GM19351 (cell line): ENCODE measurements at regions not wholly inside any gene's neighbourhood (a gene's known extent, or its start where the extent isn't known, plus 50 kb on each side); places are given as distances from the start of the nearest gene placed in this dataset.

Experiments
- ATAC-seq: cut with Tn5 transposase; IDR thresholded peaks from one replicate; pipeline ENCODE4 v1.9.1; 2021; ENCODE audit warnings: mild to moderate bottlenecking, moderate library complexity; ENCODE audit not compliant: unreplicated experiment

DNA sequence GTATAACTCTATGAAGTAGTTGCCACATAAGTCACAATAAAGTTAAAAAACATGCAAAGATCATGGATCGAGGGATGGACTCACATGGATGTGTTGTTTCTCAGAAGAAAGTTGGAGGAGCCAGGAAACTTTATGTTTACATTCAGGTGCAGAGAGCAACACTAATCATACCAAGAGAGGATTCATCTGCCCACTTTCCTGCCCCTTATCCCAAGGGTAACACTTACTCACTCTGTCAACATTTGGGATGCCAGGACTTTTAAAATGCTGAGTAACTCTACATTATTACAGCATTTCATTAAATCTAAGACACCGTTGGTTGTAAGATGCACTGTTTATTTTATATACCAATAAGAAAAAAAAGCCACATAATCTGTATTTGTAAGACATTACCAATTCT is 170.4 kb downstream of the KCNE4 start:
- ATAC-seq = no peak

DNA sequence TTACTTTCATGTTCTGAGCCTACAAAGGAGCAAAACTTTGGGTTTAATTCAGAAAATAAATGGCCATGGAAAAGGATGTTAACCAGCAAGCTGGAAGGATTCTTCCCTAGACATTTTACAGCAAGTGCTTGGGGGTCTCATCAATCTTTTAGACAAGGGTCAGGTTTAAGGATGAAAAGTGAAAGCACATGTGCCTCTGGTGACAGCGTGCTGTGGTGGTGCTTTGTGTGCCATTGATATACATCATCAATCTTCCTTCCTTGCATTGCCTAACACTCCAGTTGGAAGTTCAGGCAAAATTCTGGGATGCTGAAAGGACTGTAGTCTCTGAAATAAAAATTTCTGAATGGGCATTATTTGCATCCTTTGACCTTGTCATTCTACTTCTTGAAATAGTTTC is 171.2 kb downstream of the KCNE4 start:
- ATAC-seq = no peak

DNA sequence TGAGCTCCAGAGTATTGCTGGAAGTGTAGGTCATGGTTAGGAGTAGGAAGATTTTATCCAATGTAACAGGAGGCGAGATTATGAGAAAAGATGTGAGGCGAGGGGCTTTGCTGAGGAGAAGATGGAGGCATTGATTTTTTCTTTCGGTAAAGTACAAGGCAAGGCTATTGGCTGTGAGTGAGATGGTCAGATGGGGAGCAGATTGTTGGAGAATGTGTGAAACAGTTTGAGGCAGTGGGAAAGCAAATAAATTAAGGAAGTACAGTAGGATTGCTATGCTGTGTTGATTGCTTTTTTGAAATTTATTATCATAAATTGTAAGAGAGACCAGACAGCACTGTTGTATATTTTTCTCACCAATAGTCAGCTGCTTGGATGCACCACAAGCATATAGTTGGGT is 173.3 kb downstream of the KCNE4 start:
- ATAC-seq = no peak

DNA sequence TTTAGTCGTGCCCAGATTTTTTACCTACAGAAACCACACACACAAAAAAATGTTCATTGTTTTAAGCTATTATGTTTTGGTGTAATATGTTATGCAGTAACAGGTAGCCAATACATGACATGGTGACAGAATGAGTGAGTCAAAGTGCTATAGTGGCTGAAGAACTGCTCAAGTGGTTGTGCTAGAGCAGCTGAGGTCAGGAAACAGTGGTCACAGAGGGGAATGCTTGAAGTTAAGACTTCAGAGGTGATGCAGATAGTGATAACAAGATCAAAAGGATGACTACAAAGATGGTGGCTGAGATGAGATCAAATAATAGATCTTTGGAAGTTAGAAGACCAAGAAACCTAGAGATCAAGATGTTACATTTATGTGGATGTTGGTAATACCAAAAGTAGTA is 174.3 kb downstream of the KCNE4 start:
- no peak for ATAC-seq

DNA sequence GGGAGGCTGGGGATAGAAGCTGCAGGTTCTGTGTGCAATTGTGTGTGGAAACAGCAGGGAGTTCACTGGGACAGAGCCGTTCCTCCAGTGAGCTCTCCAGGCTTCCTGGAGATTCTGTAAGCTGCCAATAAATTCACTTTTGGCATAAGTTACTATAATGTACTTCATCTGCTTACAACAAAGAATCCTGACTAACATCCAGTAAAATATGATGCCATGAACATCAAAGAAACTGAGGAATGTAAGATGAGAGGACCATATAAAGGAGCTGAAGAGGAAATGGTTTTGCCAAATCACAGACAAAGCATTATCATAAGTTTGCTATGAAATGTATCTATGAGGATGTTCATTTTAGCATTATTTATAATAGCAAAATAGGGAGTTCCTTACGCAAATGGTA is 175.3 kb downstream of the KCNE4 start:
- ATAC-seq = no peak

DNA sequence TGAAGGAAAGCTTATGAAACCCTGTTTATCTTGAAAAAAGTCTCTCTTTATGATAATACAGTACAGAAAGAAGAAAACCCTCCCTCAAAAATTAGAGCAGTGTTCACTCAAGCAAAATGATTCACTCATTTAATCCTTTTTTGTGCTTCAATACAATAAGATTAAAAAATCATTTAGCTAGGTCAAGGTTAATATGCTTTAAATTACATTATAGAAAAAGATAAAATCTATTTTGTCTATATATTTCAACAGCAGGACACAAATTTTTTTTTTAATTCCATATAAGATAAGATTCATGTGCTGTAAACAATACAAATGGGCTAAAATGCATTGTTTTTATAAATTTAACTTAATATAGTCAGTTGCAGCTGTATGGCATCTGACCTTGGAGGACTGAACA is 176.9 kb downstream of the KCNE4 start:
- ATAC-seq = no peak

DNA sequence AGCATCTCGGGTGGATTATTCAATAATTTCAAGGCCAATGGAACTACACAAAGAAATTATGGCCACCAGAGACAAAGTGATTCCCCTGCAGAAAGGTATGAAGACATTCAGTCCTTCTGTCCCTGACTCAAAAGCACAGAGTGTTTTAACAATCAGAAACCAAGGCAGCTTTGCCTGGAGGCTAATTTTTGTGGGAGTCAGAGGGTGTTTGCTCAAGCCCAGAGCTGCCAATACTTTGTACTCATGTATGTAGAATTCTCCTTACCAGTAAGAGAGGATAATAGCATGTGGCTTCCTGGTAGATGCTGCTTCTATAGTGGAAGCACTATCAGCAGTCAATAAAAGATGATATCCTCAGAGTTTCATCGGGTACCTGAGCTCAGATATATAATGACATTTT is 178.4 kb downstream of the KCNE4 start:
- no peak for ATAC-seq

DNA sequence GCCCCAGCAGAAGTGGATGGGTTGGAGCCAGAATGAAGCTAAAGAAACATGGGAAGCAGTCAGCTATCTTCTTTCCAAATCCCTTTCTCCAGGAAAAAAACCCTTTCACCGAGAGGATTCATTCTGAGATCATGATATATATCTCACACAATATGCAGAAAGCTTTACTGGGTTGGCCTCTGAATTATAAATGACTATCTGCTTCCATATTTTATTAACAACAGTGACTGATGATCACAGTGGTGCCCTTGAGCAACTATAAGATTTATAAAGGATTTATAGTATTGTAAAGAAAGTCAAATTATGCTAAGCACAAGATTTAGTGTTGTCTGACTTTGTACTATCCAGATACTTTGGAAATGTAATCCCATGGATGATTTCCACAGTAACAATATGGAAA is 180.3 kb downstream of the KCNE4 start:
- ATAC-seq = no peak

DNA sequence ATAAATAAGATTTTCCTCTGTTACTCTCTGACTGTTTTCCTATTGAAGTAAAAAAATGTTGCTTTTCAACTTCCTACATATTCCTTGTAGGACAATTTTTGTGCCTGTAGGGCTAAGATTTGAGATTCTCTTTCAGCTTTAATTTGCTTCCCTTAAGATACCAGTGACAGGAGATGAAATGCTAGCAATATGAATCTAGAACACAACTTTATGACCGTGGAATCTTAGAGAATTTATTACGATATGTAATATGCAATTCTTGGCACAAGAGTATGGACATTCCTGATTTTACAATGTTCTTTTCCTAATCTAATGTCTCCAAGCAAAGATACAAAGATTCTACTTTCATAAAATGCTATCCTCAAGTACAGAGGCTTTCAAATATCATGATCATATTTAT is 180.9 kb downstream of the KCNE4 start:
- no peak for ATAC-seq

DNA sequence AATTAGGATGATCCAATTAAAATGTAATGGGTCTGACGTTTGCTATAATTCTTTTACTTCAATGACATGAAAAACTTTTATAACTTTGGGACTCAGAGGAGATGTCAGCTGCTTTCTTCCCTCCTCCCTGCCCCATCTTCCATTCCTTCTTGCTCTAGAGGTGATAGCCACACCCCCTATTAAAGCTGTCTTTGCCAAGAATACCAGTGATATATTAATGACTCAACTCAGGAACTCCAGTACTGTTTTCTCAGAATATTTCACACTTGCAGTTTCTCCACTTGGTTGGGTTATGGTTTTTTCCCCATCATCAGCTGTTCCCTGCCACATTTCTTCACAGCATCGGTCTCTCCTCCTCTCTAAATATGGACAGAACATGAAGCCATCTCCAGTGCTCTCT is 184.0 kb downstream of the KCNE4 start:
- no peak for ATAC-seq

DNA sequence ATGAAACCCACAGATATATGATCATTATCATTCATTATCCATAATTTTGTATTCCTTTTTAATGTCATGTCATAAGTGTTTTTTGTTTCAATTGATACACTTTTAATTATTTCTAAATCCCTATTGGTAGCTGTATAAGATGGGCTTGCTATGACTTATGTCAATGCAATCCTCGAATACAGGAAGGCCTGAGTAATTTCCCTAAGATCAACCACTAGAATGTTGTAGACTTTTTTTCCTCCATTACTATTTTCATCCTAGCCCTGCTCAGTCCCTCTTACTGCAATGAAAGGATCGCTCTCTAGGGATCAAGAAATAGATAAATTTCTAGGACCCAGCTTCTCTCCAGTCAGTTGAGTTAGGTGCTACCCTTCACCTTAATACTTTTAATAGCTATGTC is 186.3 kb downstream of the KCNE4 start:
- ATAC-seq = no peak

DNA sequence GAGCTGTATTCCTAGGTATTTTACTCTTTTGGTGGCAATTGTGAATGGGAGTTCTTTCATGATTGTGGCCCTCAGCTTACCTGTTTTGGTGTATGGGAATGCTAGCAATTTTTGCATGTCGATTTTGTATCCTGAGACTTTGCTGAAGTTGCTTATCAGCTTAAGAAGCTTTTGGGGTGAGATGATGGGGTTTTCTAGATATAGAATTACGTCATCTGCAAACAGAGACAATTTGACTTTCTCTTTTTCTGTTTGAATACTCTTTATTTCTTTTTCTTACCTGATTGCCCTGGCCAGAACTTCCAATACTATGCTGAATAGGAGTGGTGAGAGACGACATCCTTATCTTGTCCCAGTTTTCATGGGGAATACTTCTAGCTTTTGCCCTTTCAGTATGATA is 191.2 kb downstream of the KCNE4 start:
- no peak for ATAC-seq

DNA sequence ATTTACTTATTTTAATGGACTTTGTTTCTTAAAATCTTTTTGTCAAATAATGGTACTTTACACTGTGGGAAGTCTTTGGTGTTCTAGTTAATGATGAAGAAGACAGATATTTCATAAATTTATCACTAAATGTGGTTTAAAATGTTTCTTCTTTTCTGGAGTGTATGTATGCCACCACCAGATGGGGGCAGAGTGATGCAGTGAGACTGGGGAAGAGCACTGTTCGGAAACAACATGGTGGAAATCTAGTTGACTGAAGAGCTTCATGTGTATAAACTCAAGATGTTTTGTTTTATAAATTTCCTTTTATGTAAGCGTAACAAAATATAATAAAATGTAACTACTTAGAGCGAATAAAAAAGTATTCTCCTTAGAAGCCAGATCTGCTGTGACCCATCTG is 195.1 kb downstream of the KCNE4 start:
- ATAC-seq = no peak

DNA sequence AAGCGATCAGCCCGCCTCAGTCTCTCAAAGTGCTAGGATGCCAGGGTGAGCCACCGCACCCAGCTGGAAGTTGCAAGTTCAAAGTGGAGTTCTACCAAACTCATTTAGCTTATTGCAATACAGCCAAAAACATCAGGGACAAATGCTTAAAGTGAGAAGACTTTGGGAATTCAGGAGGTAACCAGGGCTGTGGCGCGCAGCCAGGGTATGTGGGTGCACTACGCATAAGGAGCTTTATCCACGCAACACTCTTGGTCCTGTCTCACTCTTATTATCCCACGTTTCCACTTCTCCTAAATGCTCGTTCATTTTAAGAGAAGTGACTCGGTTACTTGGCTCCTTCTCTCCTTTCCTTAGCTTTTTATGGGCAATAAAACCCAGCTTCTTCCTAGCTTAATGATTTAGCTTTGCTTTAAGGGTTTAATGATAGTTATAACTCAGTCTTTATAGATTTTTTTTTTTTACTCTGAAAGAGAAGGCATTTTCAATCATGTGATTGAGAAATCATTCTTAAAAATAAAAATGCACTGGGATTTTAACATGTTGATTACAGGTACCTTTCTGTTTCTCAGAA is 199.8 kb downstream of the KCNE4 start:
- ATAC-seq = no peak

DNA sequence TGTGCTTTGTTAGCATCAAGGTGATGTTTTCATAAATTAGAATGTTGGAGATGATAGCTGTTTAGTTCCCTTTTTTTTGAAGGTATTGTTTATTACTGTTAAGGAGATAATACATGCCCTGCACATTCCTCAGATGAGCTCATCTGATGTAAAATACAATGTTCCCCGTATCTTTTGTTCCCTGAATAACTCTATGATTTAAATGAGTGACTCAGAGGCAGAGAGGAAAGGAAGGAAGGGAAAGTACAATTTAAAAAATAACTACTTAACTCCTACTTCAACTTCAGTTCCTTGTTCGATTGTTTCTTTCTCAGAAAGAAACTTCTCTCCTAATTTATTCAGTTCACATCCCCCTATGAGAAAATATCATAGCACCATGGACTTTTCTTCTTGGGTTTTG is 208.7 kb downstream of the KCNE4 start:
- ATAC-seq = no peak

DNA sequence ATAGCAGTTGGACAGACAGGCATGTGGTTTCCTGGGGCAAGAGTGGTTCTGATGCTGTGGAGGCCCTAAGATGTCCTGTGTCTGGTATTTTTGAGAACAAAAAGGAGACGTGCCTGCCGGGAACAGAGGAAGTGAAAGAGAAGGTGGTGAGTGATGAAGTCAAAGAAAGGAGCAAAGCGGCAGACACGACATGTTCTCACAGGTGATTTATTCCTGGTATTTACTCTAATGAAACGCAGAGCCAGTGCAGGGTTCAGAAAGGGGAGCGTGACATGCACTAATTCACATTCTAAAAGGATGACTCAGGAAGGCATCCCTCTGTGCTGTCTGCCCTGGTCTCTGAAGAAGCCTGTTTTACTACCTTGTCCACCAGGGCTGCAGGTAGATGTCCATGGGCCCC is 211.0 kb downstream of the KCNE4 start:
- peak; percentile 53 for ATAC-seq

DNA sequence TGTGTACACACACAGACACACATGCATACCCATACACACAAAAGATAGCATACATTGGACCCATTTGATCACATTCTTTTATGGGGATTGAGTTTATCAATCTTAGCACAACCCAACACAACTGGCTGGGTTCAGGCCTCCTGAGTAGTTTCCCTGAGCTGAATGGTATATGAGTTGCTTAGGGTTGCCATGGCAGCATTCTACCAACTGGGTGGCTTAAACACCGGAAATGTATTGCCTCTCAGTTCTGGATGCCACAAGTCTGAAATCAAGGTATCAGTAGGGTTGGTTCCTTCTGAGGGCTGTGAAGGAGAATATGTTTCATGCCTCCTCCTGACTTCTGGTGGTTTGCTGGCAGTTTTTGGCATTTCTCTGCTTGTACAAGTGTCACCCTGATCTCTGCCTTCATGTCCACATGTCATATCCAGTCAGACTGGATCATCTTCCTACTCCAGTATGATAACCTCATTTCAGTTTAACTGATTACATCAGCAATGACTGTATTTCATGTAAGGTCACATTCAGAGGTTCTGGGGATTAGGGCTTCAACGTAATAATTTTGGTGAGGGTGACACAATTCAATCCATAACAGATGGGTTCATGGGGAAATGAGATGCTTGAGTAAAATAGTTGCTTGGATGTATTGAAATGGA is 212.7 kb downstream of the KCNE4 start:
- no peak for ATAC-seq

DNA sequence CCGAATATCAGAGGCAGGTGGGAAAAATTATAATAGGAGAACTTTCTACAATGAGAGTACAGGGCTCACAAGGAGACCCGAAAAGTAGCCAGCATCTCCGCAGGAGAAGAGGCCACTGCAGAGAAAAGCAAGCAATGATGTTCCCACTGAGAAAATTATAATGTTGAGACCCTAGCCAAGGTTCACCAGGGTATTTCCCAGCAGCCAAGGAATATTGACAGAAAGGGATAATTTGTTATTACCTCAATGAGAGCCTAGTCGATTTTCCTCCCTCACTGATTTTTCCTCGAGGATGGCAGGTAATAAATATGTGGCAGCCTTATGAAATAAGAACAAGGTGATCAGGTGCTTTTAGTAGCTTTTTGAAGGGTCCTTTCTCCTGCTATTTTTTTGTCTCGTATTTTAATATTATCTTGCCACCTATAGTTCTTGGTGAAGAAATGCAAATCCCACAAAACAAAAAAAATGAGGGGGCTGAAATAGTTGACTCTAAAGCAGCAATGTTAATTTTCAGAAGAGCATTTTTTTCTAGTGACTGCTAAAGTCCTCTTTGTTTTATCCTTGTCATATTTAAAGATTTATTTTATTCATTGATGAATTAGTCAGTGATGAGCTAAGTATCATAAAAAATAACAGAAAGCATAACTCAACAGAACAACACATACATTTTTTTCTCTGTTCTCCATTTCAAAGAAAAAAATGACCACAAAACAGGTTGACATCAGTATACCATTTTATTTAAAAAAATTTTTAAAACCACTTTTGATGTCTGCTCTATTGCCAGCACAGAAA is 215.4 kb downstream of the KCNE4 start:
- ATAC-seq = no peak

DNA sequence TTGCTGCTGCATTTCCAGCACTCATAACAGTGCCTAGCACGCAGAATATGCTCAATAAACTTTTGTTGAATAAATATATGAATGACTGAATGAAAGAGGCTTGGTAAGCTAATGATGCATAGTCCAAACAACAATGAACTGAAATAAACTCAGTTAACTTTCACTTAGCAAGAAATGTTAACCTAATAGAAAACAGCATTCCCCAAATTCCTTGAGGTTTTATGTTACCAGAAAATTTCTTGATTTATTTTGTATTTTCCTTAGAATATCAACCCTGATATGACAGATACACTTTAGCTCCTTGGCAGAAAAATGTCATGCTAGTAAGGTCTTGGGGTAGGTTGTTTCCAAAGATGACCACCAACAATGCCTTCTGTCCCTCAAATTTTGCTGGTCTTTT is 217.4 kb downstream of the KCNE4 start:
- ATAC-seq = no peak

DNA sequence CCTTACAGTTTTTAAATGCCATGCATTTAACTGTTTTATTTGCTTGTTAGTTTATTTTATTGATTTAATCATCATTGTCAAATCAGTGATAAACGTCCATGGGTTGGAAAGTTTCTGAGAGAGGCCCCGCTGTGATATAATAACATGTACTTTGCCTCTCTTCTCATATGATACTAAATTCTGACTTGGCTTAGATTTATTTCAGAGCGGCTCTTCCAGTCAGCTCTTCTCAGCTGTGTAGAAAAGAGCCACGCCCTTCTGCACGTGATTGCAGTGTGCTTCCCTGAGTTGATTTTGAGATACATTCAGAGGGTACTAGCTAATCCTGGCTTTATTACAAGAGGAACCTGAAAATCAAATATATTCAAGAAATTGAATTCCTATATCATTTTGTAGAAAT is 218.6 kb downstream of the KCNE4 start:
- no peak for ATAC-seq

DNA sequence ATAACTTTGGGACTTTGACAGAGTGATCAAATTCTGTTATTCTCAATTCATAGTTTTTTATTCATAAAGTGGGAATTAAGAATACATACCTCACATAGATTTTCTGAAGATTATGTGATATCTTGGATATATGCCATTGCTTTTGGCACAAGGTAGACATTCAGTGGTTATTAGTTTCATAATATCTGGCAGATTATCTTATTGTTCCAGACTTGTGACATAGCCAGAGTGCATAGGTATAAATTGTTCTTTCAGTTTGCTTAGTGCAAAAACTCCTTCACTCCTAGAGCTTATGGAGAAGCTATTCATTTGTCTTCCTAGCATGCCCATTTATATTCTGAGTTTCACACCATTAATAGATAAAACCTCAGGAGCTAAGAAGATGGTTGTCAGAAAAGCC is 222.0 kb downstream of the KCNE4 start:
- no peak for ATAC-seq

DNA sequence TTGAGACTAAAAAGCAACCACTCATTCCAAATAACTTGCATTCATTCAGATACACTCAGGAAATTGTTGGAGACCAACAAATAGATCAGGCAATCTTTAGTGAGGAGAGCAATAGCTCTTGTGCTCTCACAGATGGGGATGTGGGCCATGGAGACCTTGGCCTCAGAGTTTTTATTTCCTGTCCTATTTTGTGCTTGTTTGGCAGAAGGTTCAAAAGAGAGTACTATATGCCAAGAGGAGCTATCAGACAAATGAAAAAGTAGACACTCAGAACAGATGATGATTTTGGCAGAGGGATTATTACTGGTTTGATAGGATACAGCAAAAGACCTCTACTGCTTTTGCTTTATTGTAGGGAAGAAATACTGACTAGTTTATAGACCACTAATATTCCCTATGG is 230.2 kb downstream of the KCNE4 start:
- no peak for ATAC-seq
